PC-3 (cell line): ENCODE measurements at regions not wholly inside any gene's neighbourhood (a gene's known extent, or its start where the extent isn't known, plus 50 kb on each side); places are given as distances from the start of the nearest gene placed in this dataset.

Source experiments
- ATAC-seq: fragments of 200-7000 bp; cut with Tn5 transposase; 2 replicates; pipeline ENCODE4 v1.9.1; 2020; ENCODE audit warnings: mild to moderate bottlenecking, moderate library complexity
- BruUV-seq: library from RNA; stranded (reverse); fragments of 400-500 nt; replicated peaks from 2 replicates; lab custom pipeline; 2021; lab: Mats Ljungman, UMichigan
- CTCF ChIA-PET: fragments of 300-600 bp; sonication (Branson Sonifier 250); formaldehyde crosslinking; loops from one replicate; lab custom pipeline; 2022; ENCODE audit warnings: antibody characterized with exemption; lab: Charles Lee
- POLR2A ChIA-PET: fragments of 300-600 bp; sonication (Branson Sonifier 250); formaldehyde crosslinking; loops from one replicate; lab custom pipeline; 2022; ENCODE audit warnings: antibody characterized with exemption; ENCODE audit not compliant: unreplicated experiment; lab: Charles Lee
- DNase-seq: peaks from one replicate; pipeline ENCODE4 v3.0.0-alpha.2; 2015
- H2AFZ ChIP-seq: fragments of 300-600 bp; sonication (generic); 2 replicates; pipeline ENCODE4 v1.6.0; 2016; ENCODE audit warnings: antibody characterized with exemption, low read length
- H3F3A ChIP-seq: fragments of 300-600 bp; sonication (generic); one replicate; pipeline ENCODE4 v1.6.0; 2017; ENCODE audit warnings: antibody characterized with exemption, low read length, control low read depth, mild to moderate bottlenecking; ENCODE audit not compliant: unreplicated experiment
- H3K27ac ChIP-seq: fragments of 300-600 bp; sonication (generic); 2 replicates; pipeline ENCODE4 v1.5.1; 2016; ENCODE audit warnings: mild to moderate bottlenecking, low read length
- H3K27me3 ChIP-seq: fragments of 300-600 bp; sonication (generic); 2 replicates; pipeline ENCODE4 v1.6.1; 2016; ENCODE audit warnings: low read length, mixed read lengths
- H3K36me3 ChIP-seq: fragments of 300-600 bp; sonication (generic); 2 replicates; pipeline ENCODE4 v1.6.1; 2016; ENCODE audit warnings: low read depth, mixed run types, low read length, mixed read lengths
- H3K4me1 ChIP-seq: fragments of 300-600 bp; sonication (generic); 2 replicates; pipeline ENCODE4 v1.5.1; 2016; ENCODE audit warnings: low read length; ENCODE audit not compliant: insufficient read depth
- H3K4me2 ChIP-seq: fragments of 300-600 bp; sonication (generic); 2 replicates; pipeline ENCODE4 v1.6.0; 2016; ENCODE audit warnings: low read length
- H3K4me3 ChIP-seq: fragments of 300-600 bp; sonication (generic); 2 replicates; pipeline ENCODE4 v1.5.1; 2016; ENCODE audit warnings: mild to moderate bottlenecking, low read length, mixed read lengths
- H3K79me2 ChIP-seq: fragments of 300-600 bp; sonication (generic); 2 replicates; pipeline ENCODE4 v1.6.1; 2017; ENCODE audit warnings: low read length, mixed read lengths
- H3K9ac ChIP-seq: fragments of 300-600 bp; sonication (generic); 2 replicates; pipeline ENCODE4 v1.6.0; 2016; ENCODE audit warnings: mild to moderate bottlenecking, low read length
- H3K9me2 ChIP-seq: fragments of 300-600 bp; sonication (generic); replicated peaks from 2 replicates; pipeline ENCODE4 v1.6.1; 2016; ENCODE audit warnings: mixed run types, low read length, mixed read lengths
- H3K9me3 ChIP-seq: fragments of 300-600 bp; sonication (generic); 2 replicates; pipeline ENCODE4 v1.6.1; 2016; ENCODE audit warnings: low read length, mixed read lengths
- H4K20me1 ChIP-seq: fragments of 300-600 bp; sonication (generic); 2 replicates; pipeline ENCODE4 v1.6.1; 2016; ENCODE audit warnings: low read length, mixed read lengths
- EZH2 ChIP-seq: fragments of 300-600 bp; sonication (generic); IDR thresholded peaks from one replicate; pipeline ENCODE4 v1.6.1; 2017; ENCODE audit warnings: antibody characterized with exemption, mild to moderate bottlenecking, low read length; ENCODE audit not compliant: unreplicated experiment
- EZH2phosphoT487 ChIP-seq: fragments of 300-600 bp; sonication (generic); IDR thresholded peaks from 2 replicates; pipeline ENCODE4 v1.6.1; 2018; ENCODE audit warnings: mild to moderate bottlenecking, antibody characterized with exemption, low read length, borderline replicate concordance
- intact Hi-C: fragments of 100-400 bp; cut with micrococcal nuclease; formaldehyde crosslinking; loops from 2 replicates; pipeline ENCODE4 v1.9.0; 2023
- TF ChIP-seq, protein P1 (sequence below): fragments of 300-600 bp; sonication (generic); conservative IDR thresholded peaks from 2 replicates; pipeline ENCODE4 v1.5.1; 2017; ENCODE audit warnings: antibody characterized with exemption, low read depth, mild to moderate bottlenecking, low read length

- Histone ChIP-seq H3K79me2 (no peaks in the 10 kb centered on the region), H3F3A (no peaks in the 10 kb centered on the region), H3K9me2 (no peaks in the 10 kb centered on the region), H4K20me1 (no peaks in the 10 kb centered on the region), H2AFZ (no peak overlapping the region), H3K36me3 (no peaks in the 10 kb centered on the region), H3K9me3 (no peaks in the 10 kb centered on the region), H3K4me1 (no peaks in the 10 kb centered on the region), H3K4me2 (no peak overlapping the region), H3K27ac (no peak overlapping the region), H3K9ac (no peak overlapping the region), H3K27me3 (no peaks in the 10 kb centered on the region), H3K4me3 (no peak overlapping the region)
- ChIA-PET CTCF (no interaction called here), POLR2A (no interaction called here)
- ATAC-seq: no peak
- intact Hi-C loops: no loop called here
- BruUV-seq: no TSS peak
- DNase-seq: no peak
- no peak for TF ChIP-seq EZH2phosphoT487
- TF ChIP-seq, protein P1, sequence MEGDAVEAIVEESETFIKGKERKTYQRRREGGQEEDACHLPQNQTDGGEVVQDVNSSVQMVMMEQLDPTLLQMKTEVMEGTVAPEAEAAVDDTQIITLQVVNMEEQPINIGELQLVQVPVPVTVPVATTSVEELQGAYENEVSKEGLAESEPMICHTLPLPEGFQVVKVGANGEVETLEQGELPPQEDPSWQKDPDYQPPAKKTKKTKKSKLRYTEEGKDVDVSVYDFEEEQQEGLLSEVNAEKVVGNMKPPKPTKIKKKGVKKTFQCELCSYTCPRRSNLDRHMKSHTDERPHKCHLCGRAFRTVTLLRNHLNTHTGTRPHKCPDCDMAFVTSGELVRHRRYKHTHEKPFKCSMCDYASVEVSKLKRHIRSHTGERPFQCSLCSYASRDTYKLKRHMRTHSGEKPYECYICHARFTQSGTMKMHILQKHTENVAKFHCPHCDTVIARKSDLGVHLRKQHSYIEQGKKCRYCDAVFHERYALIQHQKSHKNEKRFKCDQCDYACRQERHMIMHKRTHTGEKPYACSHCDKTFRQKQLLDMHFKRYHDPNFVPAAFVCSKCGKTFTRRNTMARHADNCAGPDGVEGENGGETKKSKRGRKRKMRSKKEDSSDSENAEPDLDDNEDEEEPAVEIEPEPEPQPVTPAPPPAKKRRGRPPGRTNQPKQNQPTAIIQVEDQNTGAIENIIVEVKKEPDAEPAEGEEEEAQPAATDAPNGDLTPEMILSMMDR: no peak
- no peak for TF ChIP-seq EZH2
These were observed 511.8 kb upstream of the FOXG1 start for GRCh38 chr14:28254768-28255167.

DNA sequence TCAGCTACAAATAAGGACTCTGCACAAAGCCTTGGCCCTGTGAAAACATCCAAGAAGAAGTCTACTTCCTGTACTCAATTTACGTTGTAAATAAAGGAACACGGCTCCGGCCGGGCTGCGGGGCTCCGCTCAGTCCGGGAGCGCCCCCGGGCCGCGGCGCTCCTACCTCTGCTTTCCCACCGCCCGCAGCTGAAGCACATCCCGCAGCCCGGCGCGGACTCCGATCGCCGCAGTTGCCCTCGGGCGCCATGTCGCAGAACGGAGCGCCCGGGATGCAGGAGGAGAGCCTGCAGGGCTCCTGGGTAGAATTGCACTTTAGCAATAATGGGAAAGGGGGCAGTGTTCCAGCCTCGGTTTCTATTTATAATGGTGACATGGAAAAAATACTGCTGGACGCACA is 502.3 kb upstream of the FOXG1 start:
- H3K4me3 ChIP-seq: no peak overlapping the region
- no peaks in the 10 kb centered on the region for H4K20me1 ChIP-seq
- no peaks in the 10 kb centered on the region for H3F3A ChIP-seq
- no peaks in the 10 kb centered on the region for H3K79me2 ChIP-seq
- H3K4me2 ChIP-seq: no peak overlapping the region
- TF ChIP-seq, protein P1: no peak
- TF ChIP-seq EZH2 (no peak), EZH2phosphoT487 (no peak)
- peaks cover 5% of the 10 kb centered on the region; the same call in 1 of the 2 replicates for H3K4me1 ChIP-seq
- POLR2A ChIA-PET: no interaction called here
- ATAC-seq (no peak), DNase-seq (no peak)
- H3K27ac ChIP-seq: no peak overlapping the region
- intact Hi-C loops: no loop called here
- H3K9me2 ChIP-seq: no peaks in the 10 kb centered on the region
- no peaks in the 10 kb centered on the region for H3K9me3 ChIP-seq
- H3K36me3 ChIP-seq: no peaks in the 10 kb centered on the region
- BruUV-seq: no TSS peak
- CTCF ChIA-PET: no interaction called here
- H3K9ac ChIP-seq: no peak overlapping the region
- no peaks in the 10 kb centered on the region for H3K27me3 ChIP-seq
- H2AFZ ChIP-seq: no peak overlapping the region

DNA sequence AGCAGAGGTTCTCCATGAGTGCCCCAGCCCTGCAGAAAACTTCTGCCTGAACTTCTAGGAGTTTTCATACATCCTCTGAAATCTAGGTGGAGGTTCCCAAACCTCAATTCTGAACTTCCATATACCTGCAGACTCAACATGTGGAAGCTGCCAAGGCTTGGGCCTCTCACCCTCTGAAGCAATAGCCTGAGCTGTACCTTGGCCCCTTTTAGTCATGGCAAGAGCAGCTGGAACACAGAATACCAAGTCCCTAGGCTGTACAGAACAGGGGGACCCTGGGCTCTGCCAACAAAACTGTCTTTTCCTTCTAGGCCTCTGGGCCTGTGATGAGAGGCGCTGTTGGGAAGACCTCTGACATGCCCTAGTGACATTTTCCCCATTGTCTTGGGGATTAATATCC is 494.3 kb upstream of the FOXG1 start:
- CTCF ChIA-PET: no interaction called here
- Histone ChIP-seq H4K20me1 (no peaks in the 10 kb centered on the region), H3K4me1 (no peaks in the 10 kb centered on the region), H3K27me3 (no peaks in the 10 kb centered on the region), H2AFZ (no peak overlapping the region), H3K4me3 (no peak overlapping the region), H3K4me2 (no peak overlapping the region), H3K27ac (no peak overlapping the region), H3K9ac (no peak overlapping the region), H3F3A (no peaks in the 10 kb centered on the region), H3K9me3 (no peaks in the 10 kb centered on the region), H3K36me3 (no peaks in the 10 kb centered on the region), H3K79me2 (no peaks in the 10 kb centered on the region), H3K9me2 (no peaks in the 10 kb centered on the region)
- ATAC-seq (no peak), DNase-seq (no peak)
- POLR2A ChIA-PET: no interaction called here
- no TSS peak for BruUV-seq
- intact Hi-C loops: no loop called here
- TF ChIP-seq EZH2 (no peak), EZH2phosphoT487 (no peak)
- TF ChIP-seq, protein P1: no peak
